ENCODE measurements at regions not wholly inside any gene's neighbourhood (a gene's known extent, or its start where the extent isn't known, plus 50 kb on each side); places are given as distances from the start of the nearest gene placed in this dataset.
A peak's percentile ranks its signal among the peaks of the same experiment; 100 is the strongest.
"Not testable (repeated sequence)": the region's sequence is repeated elsewhere in the genome, so short reads cannot be mapped to it uniquely, and the experiment has no call there.

- peak; percentile 4 for DNase-seq (ENCODE audit: low read depth)
Measured at GRCh38 chr12:87332987-87333726, 696.0 kb downstream of the C12orf50 start.

DNA sequence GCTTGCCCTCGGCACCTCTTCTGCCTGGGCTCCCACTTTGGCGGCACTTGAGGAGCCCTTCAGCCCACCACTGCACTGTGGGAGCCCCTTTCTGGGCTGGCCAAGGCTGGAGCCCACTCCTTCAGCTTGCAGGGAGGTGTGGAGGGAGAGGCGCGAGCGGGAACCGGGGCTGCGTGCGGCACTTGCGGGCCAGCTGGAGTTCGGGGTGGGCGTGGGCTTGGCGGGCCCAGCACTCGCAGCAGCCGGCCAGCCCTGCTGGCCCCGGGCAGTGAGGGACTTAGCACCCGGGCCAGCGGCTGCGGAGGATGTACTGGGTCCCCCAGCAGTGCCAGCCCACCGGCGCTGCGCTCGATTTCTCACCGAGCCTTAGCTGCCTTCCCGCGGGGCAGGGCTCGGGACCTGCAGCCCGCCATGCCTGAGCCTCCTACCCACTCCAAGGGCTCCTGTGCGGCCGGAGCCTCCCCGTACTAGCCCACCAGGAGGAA is 699.1 kb downstream of the C12orf50 start:
- not testable (repeated sequence) for DNase-seq (ENCODE audit: low read depth)

- no peak for DNase-seq (ENCODE audit: low read depth)
Measured at GRCh38 chr12:87329076-87329863, 699.9 kb downstream of the C12orf50 start.

GRCh38 chr12:87323369-87323768 is 705.8 kb downstream of the C12orf50 start:
- DNase-seq (ENCODE audit: low read depth), result no peak

DNA sequence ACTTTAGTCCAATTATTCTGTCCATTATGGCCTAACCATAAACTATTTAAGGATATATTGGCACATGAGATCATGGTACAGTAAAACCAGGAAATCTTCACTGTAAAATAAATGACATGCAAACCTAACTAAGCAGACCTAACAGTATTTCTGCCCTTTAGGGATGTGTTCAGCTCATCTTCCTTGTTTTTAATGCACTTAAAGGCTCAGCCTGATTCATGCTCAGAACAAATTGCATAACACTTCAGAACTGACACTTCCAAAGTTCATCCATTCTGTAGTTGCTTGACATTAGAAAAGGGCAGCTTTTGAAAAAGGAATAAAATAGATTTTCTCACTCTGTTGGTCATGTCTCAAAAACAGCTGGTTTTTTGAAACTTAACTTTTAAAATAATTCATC is 708.5 kb downstream of the C12orf50 start:
- no peak for DNase-seq (ENCODE audit: low read depth)

GRCh38 chr12:87317302-87317701 is 711.9 kb downstream of the C12orf50 start:
- DNase-seq (ENCODE audit: low read depth), result no peak

GRCh38 chr12:87311206-87311605 is 718.0 kb downstream of the C12orf50 start:
- no peak for DNase-seq (ENCODE audit: low read depth)

GRCh38 chr12:87310126-87310525 is 719.1 kb downstream of the C12orf50 start:
- no peak for DNase-seq (ENCODE audit: low read depth)

DNA sequence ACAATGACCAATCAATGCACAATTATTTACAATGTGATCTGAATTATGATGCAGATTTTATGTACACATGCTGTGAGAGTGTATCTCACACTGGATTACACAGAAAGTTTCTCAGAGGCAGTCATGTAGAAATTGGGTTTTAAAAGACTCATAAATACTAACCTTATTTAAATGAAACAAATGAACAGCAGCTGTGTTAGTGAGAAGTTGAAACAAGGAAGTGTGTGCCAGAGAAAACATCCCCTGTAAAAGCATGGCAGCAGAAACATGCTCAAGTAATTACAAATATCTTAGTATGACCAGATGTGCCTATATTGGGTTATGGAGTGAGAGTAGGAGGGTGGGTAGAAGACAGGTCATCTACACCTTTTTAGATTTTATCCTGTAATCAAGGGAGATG is 723.7 kb downstream of the C12orf50 start:
- no peak for DNase-seq (ENCODE audit: low read depth)

- DNase-seq (ENCODE audit: low read depth), result no peak
Measured at GRCh38 chr12:87304406-87304805, 724.8 kb downstream of the C12orf50 start.

- no peak for DNase-seq (ENCODE audit: low read depth)
Measured at GRCh38 chr12:87303396-87304012, 725.7 kb downstream of the C12orf50 start.

- no peak for DNase-seq (ENCODE audit: low read depth)
Measured at GRCh38 chr12:87302126-87302745, 727.0 kb downstream of the C12orf50 start.

DNA sequence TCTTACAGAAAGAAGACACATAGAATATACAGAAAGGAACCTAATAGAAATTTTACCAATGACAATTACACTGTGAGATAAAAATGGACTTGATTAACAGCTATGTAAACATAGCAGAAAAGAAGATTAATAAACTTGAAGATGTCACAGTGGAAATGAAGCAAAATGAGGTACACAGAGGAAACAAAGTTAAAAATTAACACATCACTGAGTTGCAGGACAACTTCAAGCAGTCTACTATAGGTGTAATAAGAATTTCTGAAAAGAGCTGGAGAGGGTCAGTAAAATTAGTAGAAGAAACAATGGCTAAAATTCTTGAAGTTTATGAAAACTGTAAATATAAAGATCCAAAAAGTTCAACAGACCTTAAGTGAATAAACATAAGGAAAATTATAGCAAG is 738.7 kb downstream of the C12orf50 start:
- no peak for DNase-seq (ENCODE audit: low read depth)

DNA sequence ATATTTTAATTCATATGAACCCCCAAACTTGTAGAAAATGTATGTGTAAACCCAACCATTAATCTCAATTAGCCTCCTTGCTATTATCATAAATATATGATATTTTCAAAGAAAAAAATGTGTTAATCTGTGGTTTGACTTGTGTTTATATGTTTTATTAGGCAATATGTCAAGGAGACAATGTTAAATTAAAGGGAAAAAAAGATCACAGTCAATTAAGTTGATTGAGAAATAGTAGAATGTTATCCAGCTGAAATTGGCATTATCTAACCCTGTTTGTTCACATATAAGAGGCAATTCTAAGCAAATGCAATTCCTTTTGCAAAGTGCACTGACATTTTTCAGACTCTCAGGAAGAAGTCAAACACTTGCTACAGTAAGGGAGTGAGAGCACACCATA is 745.3 kb downstream of the C12orf50 start:
- no peak for DNase-seq (ENCODE audit: low read depth)

DNA sequence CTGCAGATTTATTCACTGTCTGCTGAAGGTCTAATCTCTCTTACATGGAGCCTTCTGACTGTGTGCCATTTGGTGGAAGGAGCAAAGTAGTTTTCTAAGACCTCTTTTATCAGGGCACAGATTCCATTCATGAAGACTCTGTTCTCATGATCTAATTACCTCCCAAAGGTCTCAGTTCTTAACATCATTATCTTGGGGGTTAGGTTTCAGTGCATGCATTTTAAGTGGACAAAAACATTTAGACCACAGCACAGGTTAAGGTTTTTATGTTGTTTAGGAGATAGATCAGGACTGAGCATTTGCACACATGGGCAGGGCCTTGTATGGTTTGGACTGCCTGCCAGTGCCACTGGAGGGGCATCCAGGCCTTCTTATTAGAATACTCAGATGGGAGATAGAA is 746.1 kb downstream of the C12orf50 start:
- DNase-seq (ENCODE audit: low read depth), result no peak

DNA sequence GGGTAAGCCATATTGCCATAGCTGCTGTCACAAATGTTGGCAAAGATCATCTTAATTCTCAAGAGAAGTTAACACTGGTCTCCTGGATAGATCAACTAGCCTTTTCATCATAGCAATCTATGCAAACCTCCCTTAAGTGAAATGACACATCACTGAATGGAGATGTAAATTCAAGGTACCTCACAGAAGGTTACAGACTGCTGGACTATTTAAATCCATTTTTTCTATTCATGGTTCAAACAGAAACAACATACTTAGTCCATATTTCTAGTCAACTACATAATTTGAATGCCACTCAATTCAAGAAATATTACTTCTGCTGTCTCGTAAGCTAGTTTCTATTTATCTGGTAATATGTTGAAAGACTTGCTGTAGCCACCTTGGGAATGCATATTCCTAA is 748.3 kb downstream of the C12orf50 start:
- DNase-seq (ENCODE audit: low read depth), result no peak

- no peak for DNase-seq (ENCODE audit: low read depth)
Measured at GRCh38 chr12:87280356-87280755, 748.8 kb downstream of the C12orf50 start.

DNA sequence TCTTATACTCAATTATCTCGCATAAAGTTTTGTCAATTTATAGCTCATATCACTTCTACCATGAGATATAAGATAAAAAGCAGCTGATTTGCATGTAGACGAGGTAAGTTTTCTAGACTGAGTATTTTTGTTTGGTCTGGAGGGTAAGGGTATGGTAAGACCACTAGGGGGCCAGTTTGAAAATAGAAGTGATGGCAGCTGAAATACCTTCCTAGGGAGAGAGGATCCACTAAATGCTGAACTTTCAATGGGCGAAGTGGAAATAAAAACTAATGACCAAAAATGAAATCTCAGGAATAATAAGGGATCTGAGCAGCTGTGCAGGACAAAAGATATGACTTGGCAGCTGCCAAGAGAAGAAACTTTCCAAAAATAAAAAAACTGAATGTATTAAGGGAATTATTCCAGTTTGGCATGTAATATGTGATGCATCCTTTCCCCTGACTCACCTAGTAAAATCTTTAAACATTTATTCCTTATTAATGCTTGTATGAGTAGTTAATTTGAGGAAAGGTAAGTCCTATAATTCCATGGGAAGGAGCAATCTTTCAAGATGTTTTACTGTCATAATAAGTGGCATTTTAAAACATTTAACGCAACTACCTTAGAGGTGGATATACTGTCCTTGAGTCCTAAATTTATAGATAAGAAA is 754.5 kb downstream of the C12orf50 start:
- peak; percentile 2 for DNase-seq (ENCODE audit: low read depth)

DNA sequence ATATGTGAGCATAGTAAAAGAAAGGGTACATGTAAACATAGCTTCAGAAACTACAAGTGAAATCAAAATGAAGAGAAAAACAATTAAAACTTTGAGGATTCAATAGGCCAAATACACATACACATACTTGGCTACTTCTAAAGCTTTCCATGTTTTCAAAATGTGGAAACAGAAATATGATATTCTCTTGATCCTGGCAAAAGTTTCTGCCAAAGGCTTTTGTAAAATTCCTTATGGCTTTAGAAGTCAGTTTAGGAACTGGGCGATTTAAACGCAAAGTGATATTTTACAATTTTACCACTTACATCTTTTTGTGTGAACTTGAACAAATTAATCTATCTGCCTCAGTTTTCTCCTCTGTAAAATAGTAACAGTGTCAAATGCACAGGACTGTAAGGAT is 756.4 kb downstream of the C12orf50 start:
- DNase-seq (ENCODE audit: low read depth), result no peak

DNA sequence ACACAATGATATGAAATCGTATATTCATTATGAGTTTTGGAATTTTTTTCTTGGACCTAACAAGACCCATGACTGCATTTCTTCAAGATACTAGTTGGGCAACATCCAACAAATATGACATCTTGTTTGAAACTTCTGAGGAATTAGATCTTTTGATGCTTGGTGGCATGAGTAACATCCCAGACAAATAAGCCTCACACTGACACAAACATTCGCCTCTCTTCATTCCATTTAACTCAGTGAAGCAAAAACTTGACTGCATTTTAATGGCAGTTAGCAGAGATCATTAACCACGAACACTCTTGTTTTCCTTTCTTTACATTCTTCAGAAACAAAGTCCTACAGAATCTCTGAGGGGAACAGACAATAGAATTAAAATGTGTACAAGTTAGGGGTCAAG is 758.3 kb downstream of the C12orf50 start:
- DNase-seq (ENCODE audit: low read depth), result no peak

GRCh38 chr12:87266305-87266704 is 762.9 kb downstream of the C12orf50 start:
- no peak for DNase-seq (ENCODE audit: low read depth)

DNA sequence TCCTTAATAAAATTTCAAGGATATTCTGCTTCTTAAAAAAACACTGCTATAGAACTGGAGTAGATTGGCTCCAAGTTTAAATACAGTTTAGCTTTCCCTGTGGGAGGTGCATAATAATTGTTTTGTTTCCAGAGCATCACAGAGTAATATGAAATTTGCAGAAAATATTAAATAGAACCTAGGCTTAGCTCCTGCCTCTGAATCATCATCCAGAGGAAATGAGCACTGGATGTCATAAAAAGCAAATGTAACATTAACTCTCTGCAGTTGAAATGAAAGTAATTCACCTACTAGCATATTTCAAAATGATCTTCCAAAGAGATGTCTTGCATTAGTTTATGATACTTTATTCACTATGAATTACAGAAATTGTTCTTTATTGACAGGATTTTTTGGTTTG is 769.8 kb downstream of the C12orf50 start:
- DNase-seq (ENCODE audit: low read depth), result no peak

All from RPMI7951 (cell line).